GM12878 (cell line): ENCODE measurements at regions not wholly inside any gene's neighbourhood (a gene's known extent, or its start where the extent isn't known, plus 50 kb on each side); places are given as distances from the start of the nearest gene placed in this dataset.

Experiments used
- ATAC-seq: fragments of 200-7000 bp; cut with Tn5 transposase; 3 replicates; pipeline ENCODE4 v1.9.1; 2020; ENCODE audit warnings: mild to moderate bottlenecking, moderate library complexity
- BruUV-seq: library from RNA; stranded (reverse); fragments of 400-500 nt; replicated peaks from 2 replicates; lab custom pipeline; 2021; lab: Mats Ljungman, UMichigan
- CTCF ChIA-PET: fragments of 300-600 bp; sonication (Branson Sonifier 250); formaldehyde crosslinking; extraction: SDS; loops from one replicate; lab custom pipeline; 2021; ENCODE audit warnings: inconsistent platforms; lab: Yijun Ruan, JAX
- POLR2A ChIA-PET: fragments of 350-600 bp; formaldehyde crosslinking; extraction: SDS; loops from one replicate; lab custom pipeline; 2021; ENCODE audit warnings: inconsistent platforms; lab: Charles Lee
- RAD21 ChIA-PET: fragments of 300-600 bp; sonication (Branson Sonifier 250); formaldehyde crosslinking; loops from one replicate; lab custom pipeline; 2023; ENCODE audit warnings: antibody characterized with exemption; ENCODE audit not compliant: unreplicated experiment; lab: Charles Lee
- SMC1A ChIA-PET: fragments of 300-600 bp; sonication (Branson Sonifier 250); formaldehyde crosslinking; loops from one replicate; lab custom pipeline; 2023; ENCODE audit not compliant: unreplicated experiment, uncharacterized antibody; lab: Charles Lee
- DNase-seq: peaks from one replicate; pipeline ENCODE4 v3.0.0-alpha.2; 2011; ENCODE audit warnings: low read depth, low spot score
- FAIRE-seq: peaks from 3 replicates; lab custom pipeline; 2011; peaks lifted over from hg19 to GRCh38; lab: Jason Lieb, UNC
- H2AFZ ChIP-seq: 2 replicates; pipeline ENCODE4 v1.6.0; 2011; ENCODE audit warnings: low read depth, low read length, control low read depth; ENCODE audit not compliant: control insufficient read depth
- H3K27ac ChIP-seq: 2 replicates; pipeline ENCODE4 v1.5.1; 2011; ENCODE audit warnings: control low read depth; ENCODE audit not compliant: control insufficient read depth, insufficient read depth
- H3K27me3 ChIP-seq, 2 experiments: replicated peaks in 1 of 2; 2 replicates each; pipeline versions ENCODE4 v1.6.0 to v1.6.1; 2011; ENCODE audit warnings: low read length in 1 of 2; ENCODE audit not compliant: control insufficient read depth in 2 of 2, insufficient read depth in 2 of 2
- H3K36me3 ChIP-seq, 2 experiments: 2 replicates each; pipeline ENCODE4 v1.5.1; 2011; ENCODE audit warnings: low read length in 1 of 2; ENCODE audit not compliant: control insufficient read depth in 2 of 2, insufficient read depth in 2 of 2
- H3K4me1 ChIP-seq: 2 replicates; pipeline ENCODE4 v1.6.1; 2011; ENCODE audit warnings: mild to moderate bottlenecking, low read length, moderate library complexity, mixed read lengths; ENCODE audit not compliant: control insufficient read depth, insufficient read depth
- H3K4me2 ChIP-seq: 2 replicates; pipeline ENCODE4 v1.6.0; 2011; ENCODE audit warnings: control low read depth; ENCODE audit not compliant: control insufficient read depth, insufficient read depth
- H3K4me3 ChIP-seq: fragments of 200-600 bp; sonication (generic); 2 replicates; pipeline ENCODE4 v1.5.1; 2016
- H3K79me2 ChIP-seq: 2 replicates; pipeline ENCODE4 v1.6.0; 2011; ENCODE audit warnings: low read length; ENCODE audit not compliant: control insufficient read depth, insufficient read depth
- H3K9ac ChIP-seq: 2 replicates; pipeline ENCODE4 v1.8.0; 2011; ENCODE audit warnings: low read length, control low read depth, mixed read lengths; ENCODE audit not compliant: control insufficient read depth, insufficient read depth
- H3K9me3 ChIP-seq: replicated peaks from 3 replicates; pipeline ENCODE4 v1.5.1; 2011; ENCODE audit warnings: mild to moderate bottlenecking, low read length; ENCODE audit not compliant: control insufficient read depth, insufficient read depth
- H4K20me1 ChIP-seq: 2 replicates; pipeline ENCODE4 v1.6.0; 2011; ENCODE audit not compliant: control insufficient read depth, insufficient read depth
- CHD4 ChIP-seq: fragments of 200-600 bp; sonication (generic); IDR thresholded peaks from 2 replicates; pipeline ENCODE4 v1.6.1; 2016; ENCODE audit warnings: mild to moderate bottlenecking
- CTCF ChIP-seq, 3 experiments: IDR thresholded peaks in 2 of 3; conservative IDR thresholded peaks in 1 of 3; 2 replicates each; pipeline ENCODE4 v1.5.1; 2011; ENCODE audit warnings: low read depth in 3 of 3, low read length in 3 of 3, mild to moderate bottlenecking in 3 of 3, control low read depth in 2 of 3, moderate library complexity in 2 of 3, inconsistent platforms in 1 of 3, mixed read lengths in 1 of 3; ENCODE audit not compliant: control insufficient read depth in 2 of 3, insufficient read depth in 1 of 3; ENCODE audit errors: extremely low read depth in 1 of 3
- EGR1 ChIP-seq, 2 experiments: IDR thresholded peaks; 1 replicate in 1 of 2; 2 replicates in 1 of 2; pipeline ENCODE4 v1.6.1; 2011 to 2012; ENCODE audit warnings: low read depth in 2 of 2, low read length in 2 of 2, borderline replicate concordance in 1 of 2, mild to moderate bottlenecking in 1 of 2, moderate library complexity in 1 of 2
- MTA2 ChIP-seq: fragments of 450-650 bp; IDR thresholded peaks from 2 replicates; pipeline ENCODE4 v1.6.1; 2016; ENCODE audit warnings: low read depth, mild to moderate bottlenecking, moderate library complexity
- NRF1 ChIP-seq: conservative IDR thresholded peaks from 2 replicates; pipeline ENCODE4 v1.6.1; 2011; ENCODE audit warnings: mild to moderate bottlenecking, low read depth, low read length, improper control_type of control experiment
- STAT3 ChIP-seq: IDR thresholded peaks from 2 replicates; pipeline ENCODE4 v1.6.1; 2011; ENCODE audit warnings: low read depth, low read length, improper control_type of control experiment
- ZNF207 ChIP-seq: fragments of 450-650 bp; IDR thresholded peaks from 2 replicates; pipeline ENCODE4 v1.6.1; 2014; ENCODE audit warnings: antibody characterized with exemption, mild to moderate bottlenecking, borderline replicate concordance
- WGBS: methylation state at CpG from one replicate; pipeline ENCODE4 v1.1.6; 2016; ENCODE audit warnings: low lambda C conversion rate; ENCODE audit not compliant: insufficient replicate concordance, insufficient coverage; ENCODE audit errors: missing lambda C conversion rate; 5-methylcytosine and 5-hydroxymethylcytosine counted together
- in situ Hi-C: fragments of 300-500 bp; cut with MboI; formaldehyde crosslinking; loops from 9 replicates; pipeline ENCODE4 v1.14.3; 2018; ENCODE audit warnings: mixed read lengths
- intact Hi-C: fragments of 100-400 bp; cut with micrococcal nuclease; formaldehyde crosslinking; loops from one replicate; pipeline ENCODE4 v1.14.2; 2022; ENCODE audit not compliant: unreplicated experiment

DNA sequence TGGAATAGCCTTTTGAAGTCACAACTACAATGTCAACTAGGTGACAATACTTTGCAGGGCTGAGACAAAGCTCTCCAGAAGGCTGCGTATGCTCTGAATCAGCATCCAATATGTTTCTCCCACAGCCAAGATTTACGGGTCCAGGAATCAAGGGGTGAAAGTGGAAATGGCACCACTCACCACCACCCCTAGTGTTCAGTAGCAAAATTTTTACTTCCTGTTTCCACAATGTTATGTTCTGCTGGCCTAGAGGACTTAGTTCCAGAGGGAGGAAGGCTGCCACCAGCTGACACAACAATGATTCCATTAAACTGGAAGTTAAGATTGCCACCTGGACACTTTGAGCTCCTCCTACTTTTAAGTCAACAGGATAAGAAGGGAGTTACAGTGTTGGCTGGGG is 68.5 kb upstream of the MPEG1 start:
- ChIA-PET CTCF (interaction anchor here (1.0 to 1.2 kb wide), 3 partner anchors 8 to 17 kb away, joined by 3 to 4 read pairs (median 4); no protein-coding TSS in a partner anchor), SMC1A (interaction anchor here (0.9 to 1.3 kb wide), 3 partner anchors 8 to 110 kb away, joined by 3 read pairs; partner anchors contain the start of gene DTX4), RAD21 (no interaction called here), POLR2A (no interaction called here)
- no peak overlapping the region for H3K4me2 ChIP-seq
- intact Hi-C loops (loop anchor here (5.0 to 10.0 kb wide), 2 partner anchors 176 to 271 kb away; partner anchors contain the start of gene FAM111B), in situ Hi-C loops (loop anchor here (5.0 to 25.0 kb wide), 2 partner anchors 109 to 406 kb away; partner anchors contain the start of gene DTX4)
- H3K36me3 ChIP-seq, result no peaks in the 10 kb centered on the region
- no peaks in the 10 kb centered on the region for H3K27me3 ChIP-seq
- H3K27ac ChIP-seq, result no peak overlapping the region
- ATAC-seq (no peak), DNase-seq (no peak), FAIRE-seq (no peak)
- no peak overlapping the region for H2AFZ ChIP-seq
- BruUV-seq, result no TSS peak
- H3K79me2 ChIP-seq, result no peaks in the 10 kb centered on the region
- peaks cover 16% of the 10 kb centered on the region for H3K4me1 ChIP-seq
- WGBS, result 50% methylated on average over 2 of the region's 2 CpGs
- no peak overlapping the region for H3K4me3 ChIP-seq
- no peak overlapping the region for H3K9ac ChIP-seq
- no peaks in the 10 kb centered on the region for H4K20me1 ChIP-seq
- H3K9me3 ChIP-seq, result peaks cover 2% of the 10 kb centered on the region; the same call in 2 of the 3 replicates
- TF ChIP-seq MTA2 (no peak), CHD4 (no peak), CTCF (IDR thresholded peaks at IDR 0.05 in 2 of 3, conservative IDR thresholded peaks at IDR 0.05 in 1 of 3; ENCODE audit: control insufficient read depth in 2 of 3, extremely low read depth in 1 of 3, insufficient read depth in 1 of 3, low read depth in 3 of 3, low read length in 3 of 3) (0 out of 6 replicates have a peak, but pooled peaks of 2 of the 3 experiments have one; percentile 14 to 15), NRF1 (no peak), STAT3 (no peak), ZNF207 (no peak), EGR1 (IDR thresholded peaks at IDR 0.05; ENCODE audit: borderline replicate concordance in 1 of 2, low read depth in 2 of 2, low read length in 2 of 2) (no peak)
